Hepatocyte (in vitro differentiated cells): ENCODE measurements at regions not wholly inside any gene's neighbourhood (a gene's known extent, or its start where the extent isn't known, plus 50 kb on each side); places are given as distances from the start of the nearest gene placed in this dataset.

ENCODE experiments used
- EZH2 ChIP-seq: fragments of 200-600 bp; sonication (generic); IDR thresholded peaks from 2 replicates; pipeline ENCODE4 v1.6.1; 2016; ENCODE audit warnings: antibody characterized with exemption, mild to moderate bottlenecking, borderline replicate concordance
- EZH2phosphoT487 ChIP-seq: fragments of 200-600 bp; sonication (generic); IDR thresholded peaks from one replicate; pipeline ENCODE4 v1.6.1; 2018; ENCODE audit warnings: antibody characterized with exemption, mild to moderate bottlenecking, low read depth, moderate library complexity; ENCODE audit not compliant: unreplicated experiment, severe bottlenecking
- TF ChIP-seq, protein P1 (sequence below): fragments of 200-600 bp; sonication (generic); IDR thresholded peaks from 2 replicates; pipeline ENCODE4 v1.5.1; 2016; ENCODE audit warnings: antibody characterized with exemption, mild to moderate bottlenecking; ENCODE audit not compliant: poor library complexity

DNA sequence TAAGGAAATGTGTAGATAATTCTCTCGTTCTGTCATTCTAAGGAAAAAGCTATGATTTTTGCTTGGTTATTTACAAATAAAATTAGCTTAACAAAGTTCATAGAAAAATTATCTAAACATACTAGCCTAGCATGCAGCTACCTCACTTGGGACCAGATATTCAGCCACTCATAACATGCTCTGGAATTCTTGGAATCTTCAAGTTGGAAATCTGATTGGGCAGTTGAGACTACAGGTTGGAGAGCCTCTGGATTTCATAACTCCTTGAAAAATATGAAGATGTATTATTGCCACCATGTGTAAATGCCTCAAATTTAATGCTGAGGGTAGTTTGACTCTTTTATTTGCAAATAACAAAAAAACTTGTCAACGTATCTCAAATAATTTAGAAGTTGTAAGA is 132.2 kb upstream of the GULP1 start:
- TF ChIP-seq, protein P1, sequence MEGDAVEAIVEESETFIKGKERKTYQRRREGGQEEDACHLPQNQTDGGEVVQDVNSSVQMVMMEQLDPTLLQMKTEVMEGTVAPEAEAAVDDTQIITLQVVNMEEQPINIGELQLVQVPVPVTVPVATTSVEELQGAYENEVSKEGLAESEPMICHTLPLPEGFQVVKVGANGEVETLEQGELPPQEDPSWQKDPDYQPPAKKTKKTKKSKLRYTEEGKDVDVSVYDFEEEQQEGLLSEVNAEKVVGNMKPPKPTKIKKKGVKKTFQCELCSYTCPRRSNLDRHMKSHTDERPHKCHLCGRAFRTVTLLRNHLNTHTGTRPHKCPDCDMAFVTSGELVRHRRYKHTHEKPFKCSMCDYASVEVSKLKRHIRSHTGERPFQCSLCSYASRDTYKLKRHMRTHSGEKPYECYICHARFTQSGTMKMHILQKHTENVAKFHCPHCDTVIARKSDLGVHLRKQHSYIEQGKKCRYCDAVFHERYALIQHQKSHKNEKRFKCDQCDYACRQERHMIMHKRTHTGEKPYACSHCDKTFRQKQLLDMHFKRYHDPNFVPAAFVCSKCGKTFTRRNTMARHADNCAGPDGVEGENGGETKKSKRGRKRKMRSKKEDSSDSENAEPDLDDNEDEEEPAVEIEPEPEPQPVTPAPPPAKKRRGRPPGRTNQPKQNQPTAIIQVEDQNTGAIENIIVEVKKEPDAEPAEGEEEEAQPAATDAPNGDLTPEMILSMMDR = no peak
- TF ChIP-seq EZH2 (no peak), EZH2phosphoT487 (no peak)
